ENCODE measurements at regions not wholly inside any gene's neighbourhood (a gene's known extent, or its start where the extent isn't known, plus 50 kb on each side); places are given as distances from the start of the nearest gene placed in this dataset.

DNA sequence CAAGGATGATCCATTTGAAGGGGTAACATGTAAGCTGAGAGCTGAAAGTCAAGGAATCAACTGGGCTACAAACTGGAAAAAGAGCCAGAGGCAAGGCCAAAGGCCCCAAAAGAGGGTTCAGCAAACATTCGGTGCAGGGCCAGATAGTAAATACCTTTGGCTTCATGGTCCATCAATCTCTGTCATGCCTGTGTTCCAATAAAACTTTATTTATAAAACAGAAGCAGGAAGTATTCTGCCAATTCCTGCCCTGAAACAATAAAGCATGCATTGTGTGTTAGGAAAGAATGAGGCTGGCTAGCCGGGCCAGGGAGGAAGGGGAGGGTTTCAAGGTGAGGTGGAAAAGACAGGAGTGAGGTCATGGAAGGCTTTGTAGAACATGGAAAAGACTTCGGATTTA is 107.1 kb downstream of the LBH start:
- ATAC-seq (ENCODE audit: low FRiP score): no peak
- TF ChIP-seq, protein P1, sequence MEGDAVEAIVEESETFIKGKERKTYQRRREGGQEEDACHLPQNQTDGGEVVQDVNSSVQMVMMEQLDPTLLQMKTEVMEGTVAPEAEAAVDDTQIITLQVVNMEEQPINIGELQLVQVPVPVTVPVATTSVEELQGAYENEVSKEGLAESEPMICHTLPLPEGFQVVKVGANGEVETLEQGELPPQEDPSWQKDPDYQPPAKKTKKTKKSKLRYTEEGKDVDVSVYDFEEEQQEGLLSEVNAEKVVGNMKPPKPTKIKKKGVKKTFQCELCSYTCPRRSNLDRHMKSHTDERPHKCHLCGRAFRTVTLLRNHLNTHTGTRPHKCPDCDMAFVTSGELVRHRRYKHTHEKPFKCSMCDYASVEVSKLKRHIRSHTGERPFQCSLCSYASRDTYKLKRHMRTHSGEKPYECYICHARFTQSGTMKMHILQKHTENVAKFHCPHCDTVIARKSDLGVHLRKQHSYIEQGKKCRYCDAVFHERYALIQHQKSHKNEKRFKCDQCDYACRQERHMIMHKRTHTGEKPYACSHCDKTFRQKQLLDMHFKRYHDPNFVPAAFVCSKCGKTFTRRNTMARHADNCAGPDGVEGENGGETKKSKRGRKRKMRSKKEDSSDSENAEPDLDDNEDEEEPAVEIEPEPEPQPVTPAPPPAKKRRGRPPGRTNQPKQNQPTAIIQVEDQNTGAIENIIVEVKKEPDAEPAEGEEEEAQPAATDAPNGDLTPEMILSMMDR (IDR thresholded peaks at IDR 0.05): no peak
- DNase-seq (ENCODE audit: low spot score): no peak

DNA sequence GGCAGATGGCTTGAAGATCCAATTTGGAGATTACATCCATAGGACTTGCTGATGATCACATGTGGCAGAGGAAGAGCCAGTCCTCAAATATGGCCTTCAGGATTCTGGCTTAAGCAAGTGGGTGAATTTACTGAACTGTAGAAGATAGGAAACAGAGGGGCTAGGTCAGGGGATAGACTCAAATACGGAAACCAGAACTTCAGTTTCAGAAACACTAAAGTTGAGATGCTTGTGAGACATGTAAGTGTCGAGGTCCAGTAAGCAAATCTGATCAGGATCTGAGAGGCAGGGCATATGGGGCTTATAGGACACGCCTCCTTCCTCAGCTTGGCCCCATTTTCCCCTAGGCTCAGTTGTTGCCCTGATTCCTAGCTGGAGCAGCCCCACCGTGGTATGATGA is 107.7 kb downstream of the LBH start:
- ATAC-seq (ENCODE audit: low FRiP score) (no peak), DNase-seq (ENCODE audit: low spot score) (no peak)
- TF ChIP-seq, protein P1 (IDR thresholded peaks at IDR 0.05): no peak

DNA sequence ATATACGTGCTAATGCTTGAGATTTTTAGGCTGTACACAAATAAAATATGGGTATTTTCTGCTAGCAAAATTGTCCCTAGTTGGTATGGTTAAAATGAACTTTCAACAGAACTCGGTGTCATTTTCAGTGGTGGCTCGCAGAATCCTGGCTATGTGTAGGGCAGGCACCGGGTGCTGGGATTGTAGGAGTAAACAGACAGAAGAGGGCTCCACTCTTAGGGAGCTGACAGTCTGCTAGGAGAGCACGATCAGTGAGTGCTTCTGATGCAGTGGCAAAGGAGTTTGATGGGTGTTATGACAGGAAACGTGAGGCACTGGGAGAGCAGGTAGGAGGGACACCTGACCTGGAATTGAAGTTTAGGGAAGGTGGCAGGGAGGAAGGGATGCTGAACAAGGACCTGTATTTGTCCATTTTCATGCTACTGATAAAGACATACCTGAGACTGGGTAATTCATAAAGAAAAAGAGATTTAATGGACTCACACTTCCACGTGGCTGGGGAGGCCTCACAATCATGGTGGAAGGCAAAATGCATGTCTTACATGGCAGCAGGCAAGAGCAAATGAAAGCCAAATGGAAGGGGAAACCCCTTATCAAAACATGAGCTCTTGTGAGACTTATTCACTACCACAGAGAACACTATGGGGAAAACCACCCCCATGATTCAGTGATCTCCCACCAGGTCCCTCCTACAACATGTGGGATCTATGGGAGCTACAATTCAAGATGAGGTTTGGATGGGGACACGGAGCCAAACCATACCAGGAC is 105.4 kb upstream of the LCLAT1 start:
- DNase-seq (ENCODE audit: low spot score) (no peak), ATAC-seq (ENCODE audit: low FRiP score) (no peak)
- TF ChIP-seq, protein P1 (IDR thresholded peaks at IDR 0.05): no peak

DNA sequence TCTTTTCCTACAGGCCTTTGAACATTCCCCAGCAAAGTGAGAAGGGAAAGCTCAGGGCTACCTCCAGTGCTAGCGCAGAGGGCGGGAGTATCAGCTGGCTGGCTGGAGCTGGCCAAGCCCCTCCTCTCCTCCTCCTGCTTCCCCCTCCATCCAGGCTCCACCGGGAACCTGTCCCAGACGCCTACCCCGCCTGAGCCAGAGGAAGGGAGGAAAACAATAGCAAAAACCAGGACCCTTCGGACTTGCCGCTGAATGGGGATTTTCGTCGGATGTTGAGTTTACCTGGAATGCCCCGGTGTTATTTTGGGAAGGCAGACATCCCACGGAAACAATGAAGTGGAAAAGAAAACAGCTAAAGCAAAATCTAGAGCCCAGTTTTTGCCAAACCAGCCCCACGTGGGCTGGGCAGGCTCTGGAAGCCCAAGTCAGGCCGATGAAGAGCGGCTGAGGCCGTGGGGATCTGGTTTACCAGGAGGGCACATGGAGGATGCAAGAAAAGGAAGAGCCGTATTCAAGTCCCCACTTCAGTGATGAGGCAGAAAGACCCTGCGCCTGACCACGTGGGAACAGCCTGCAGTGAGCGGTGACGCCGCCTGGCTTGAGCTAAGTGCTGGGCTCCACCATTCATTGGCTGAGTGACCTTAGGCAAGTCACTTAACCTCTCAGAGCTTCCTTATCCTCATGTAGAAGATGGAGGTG is 100.4 kb upstream of the LCLAT1 start:
- DNase-seq (ENCODE audit: low spot score): no peak
- peak; percentile 76 for ATAC-seq (ENCODE audit: low FRiP score)
- TF ChIP-seq, protein P1 (IDR thresholded peaks at IDR 0.05): no peak

DNA sequence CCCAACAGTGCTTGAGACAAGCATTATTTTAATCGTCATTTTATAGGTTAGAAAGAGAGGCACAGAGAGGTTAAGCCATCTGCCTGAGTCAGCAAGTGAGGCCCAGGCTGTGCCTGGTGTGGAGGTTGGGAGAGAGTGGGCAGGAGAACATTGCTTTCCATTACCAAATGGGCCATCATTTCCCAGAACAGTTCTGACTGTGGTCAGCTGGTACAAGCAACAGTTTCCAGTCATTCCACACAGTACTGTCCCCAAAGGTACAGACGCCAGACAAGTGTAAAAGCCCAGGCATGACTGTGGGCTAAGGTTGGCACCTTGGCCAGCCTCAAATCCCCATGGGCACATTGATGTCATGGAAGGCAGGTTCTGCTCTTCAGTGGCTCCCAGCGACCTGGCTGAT is 98.2 kb upstream of the LCLAT1 start:
- TF ChIP-seq, protein P1 (IDR thresholded peaks at IDR 0.05): no peak
- DNase-seq (ENCODE audit: low spot score) (no peak), ATAC-seq (ENCODE audit: low FRiP score) (no peak)

DNA sequence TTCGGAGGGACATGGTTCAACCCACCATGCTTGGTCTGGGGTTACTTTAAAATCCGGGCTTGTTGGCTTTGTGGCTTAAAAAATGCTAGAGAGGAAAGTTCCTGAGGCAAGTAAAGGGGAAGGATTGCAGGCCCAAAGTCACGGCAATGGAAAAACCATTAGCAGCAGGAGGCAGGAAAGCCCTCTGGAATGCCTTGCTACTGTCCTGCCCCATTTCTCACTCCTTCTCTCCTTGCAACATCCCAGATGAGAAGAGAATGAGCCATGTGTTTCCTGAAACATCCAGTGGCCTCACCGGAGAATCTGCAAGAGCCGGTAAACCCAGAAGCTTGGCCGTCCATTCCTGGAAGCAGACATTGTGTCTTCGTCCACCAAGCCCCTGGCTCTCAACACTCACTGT is 97.4 kb upstream of the LCLAT1 start:
- TF ChIP-seq, protein P1 (IDR thresholded peaks at IDR 0.05): no peak
- DNase-seq (ENCODE audit: low spot score) (no peak), ATAC-seq (ENCODE audit: low FRiP score) (no peak)

DNA sequence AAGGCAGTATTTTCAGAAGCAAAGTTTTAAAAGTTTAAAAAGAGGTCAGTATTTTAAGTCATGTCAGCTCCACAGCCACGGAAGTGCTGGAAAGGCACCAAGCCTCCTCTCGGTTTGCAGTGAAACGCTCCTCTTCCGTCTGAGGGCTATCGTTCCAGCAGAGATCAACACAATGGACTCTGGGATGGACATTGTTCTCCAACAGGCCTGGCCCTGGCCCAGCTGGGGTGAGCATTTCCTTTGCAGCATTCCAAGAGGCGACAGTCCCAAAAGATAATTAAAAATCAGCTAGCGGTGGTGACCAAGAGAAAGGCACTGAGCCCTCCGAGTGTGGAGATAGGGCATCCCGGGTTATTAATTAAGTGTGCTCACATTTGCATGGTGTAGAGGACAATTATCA is 95.9 kb upstream of the LCLAT1 start:
- TF ChIP-seq, protein P1 (IDR thresholded peaks at IDR 0.05): no peak
- no peak for ATAC-seq (ENCODE audit: low FRiP score)
- DNase-seq (ENCODE audit: low spot score): no peak
